ENCODE measurements at regions not wholly inside any gene's neighbourhood (a gene's known extent, or its start where the extent isn't known, plus 50 kb on each side); places are given as distances from the start of the nearest gene placed in this dataset.
"Not testable (repeated sequence)": the region's sequence is repeated elsewhere in the genome, so short reads cannot be mapped to it uniquely, and the experiment has no call there.

GRCh38 chr2:80969900-80970299 lies 665.3 kb upstream of the LRRTM1 start:
- no peak overlapping the region for H3K4me3 ChIP-seq (replicated peaks in 1 of 2; ENCODE audit: low read depth in 2 of 2, low read length in 2 of 2)
- TF ChIP-seq CTCF (IDR thresholded peaks at IDR 0.05; ENCODE audit: low read depth, low read length), result no peak
- no peak for DNase-seq (ENCODE audit: low read depth in 2 of 2)

DNA sequence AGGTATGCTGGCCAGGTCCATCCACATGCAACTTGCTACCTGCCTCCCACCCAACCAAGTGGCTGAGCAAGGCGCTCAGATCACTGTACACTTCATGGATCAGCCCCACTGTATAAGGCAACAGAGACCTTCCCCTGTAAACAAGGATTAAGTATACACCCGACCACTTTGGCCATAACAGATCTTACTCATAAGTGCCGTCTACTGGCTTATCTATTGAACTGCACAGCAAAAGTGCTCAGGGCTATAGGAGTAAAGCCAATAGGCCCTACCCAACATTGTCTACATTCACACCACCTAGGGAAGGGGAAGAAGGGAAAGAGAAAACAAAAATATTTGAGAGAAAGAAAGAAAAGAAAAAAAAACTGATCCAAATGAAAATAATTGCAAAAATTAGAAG lies 663.9 kb upstream of the LRRTM1 start:
- DNase-seq (ENCODE audit: low read depth in 2 of 2), result no peak
- no peak overlapping the region for H3K4me3 ChIP-seq (replicated peaks in 1 of 2; ENCODE audit: low read depth in 2 of 2, low read length in 2 of 2)
- no peak for TF ChIP-seq CTCF (IDR thresholded peaks at IDR 0.05; ENCODE audit: low read depth, low read length)

DNA sequence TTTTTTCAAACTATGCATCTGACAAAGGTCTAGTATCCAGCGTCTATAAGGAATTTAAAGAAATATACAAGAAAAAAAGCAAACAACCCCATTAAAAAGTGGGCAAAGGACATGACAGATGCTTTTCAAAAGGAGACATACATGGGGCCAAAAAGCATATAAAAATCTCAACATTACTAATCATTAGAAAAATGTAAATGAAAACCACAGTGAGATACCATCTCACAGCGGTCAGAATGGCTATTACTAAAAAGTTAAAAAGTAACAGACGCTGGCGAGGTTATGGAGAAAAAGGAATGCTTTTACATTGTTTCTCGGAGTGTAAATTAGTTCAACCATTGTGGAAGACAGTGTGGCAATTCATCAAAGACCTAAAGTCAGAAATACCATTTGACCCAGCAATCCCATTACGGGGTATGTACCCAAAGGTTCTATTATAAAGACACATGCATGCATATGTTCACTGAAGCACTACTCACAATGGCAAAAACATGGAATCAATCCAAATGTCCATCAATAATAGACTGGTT lies 643.1 kb upstream of the LRRTM1 start:
- no peak overlapping the region for H3K4me3 ChIP-seq (replicated peaks in 1 of 2; ENCODE audit: low read depth in 2 of 2, low read length in 2 of 2)
- no peak for DNase-seq (ENCODE audit: low read depth in 2 of 2)
- no peak for TF ChIP-seq CTCF (IDR thresholded peaks at IDR 0.05; ENCODE audit: low read depth, low read length)

GRCh38 chr2:80943487-80943886 lies 638.9 kb upstream of the LRRTM1 start:
- no peak overlapping the region for H3K4me3 ChIP-seq (replicated peaks in 1 of 2; ENCODE audit: low read depth in 2 of 2, low read length in 2 of 2)
- no peak for DNase-seq (ENCODE audit: low read depth in 2 of 2)
- no peak for TF ChIP-seq CTCF (IDR thresholded peaks at IDR 0.05; ENCODE audit: low read depth, low read length)

DNA sequence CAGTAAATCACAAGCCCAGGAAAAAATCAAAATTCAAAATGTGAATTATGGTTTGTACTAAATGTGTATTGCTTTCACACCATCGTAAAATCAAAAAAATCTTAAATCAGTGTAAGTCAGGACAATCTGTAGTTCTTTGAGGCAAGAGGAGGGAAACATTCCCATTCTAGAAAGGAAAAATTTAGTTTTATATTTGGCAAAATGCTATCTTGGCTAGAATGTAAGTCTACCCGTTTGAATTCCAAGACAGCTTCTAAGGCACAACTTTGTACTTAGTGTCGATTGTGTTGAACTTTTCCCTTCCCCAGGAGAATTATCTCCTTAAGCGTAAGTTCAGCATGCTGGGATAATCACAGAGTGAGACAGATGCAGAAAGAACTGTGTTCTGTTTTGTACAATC lies 638.2 kb upstream of the LRRTM1 start:
- no peak overlapping the region for H3K4me3 ChIP-seq (replicated peaks in 1 of 2; ENCODE audit: low read depth in 2 of 2, low read length in 2 of 2)
- TF ChIP-seq CTCF (IDR thresholded peaks at IDR 0.05; ENCODE audit: low read depth, low read length), result no peak
- no peak for DNase-seq (ENCODE audit: low read depth in 2 of 2)

DNA sequence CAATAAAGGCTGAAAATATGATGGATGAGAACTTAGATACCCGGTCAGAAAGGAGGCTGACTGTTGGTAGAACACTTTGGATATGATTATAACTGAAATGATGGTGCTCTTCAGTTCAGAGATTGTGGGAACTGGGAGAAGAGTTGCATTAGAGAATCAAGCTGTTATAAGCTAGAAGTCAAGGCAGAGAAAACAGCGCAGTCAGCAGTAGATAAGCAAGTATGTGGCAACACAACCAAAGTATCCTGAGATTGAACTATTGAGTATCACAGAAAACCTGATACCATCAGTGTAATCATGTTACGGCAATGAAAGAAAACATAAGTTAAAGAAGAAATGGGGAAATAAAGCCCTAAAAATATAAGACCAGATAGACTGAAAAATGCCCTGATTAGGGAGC lies 633.9 kb upstream of the LRRTM1 start:
- TF ChIP-seq CTCF (IDR thresholded peaks at IDR 0.05; ENCODE audit: low read depth, low read length), result no peak
- no peak overlapping the region for H3K4me3 ChIP-seq (replicated peaks in 1 of 2; ENCODE audit: low read depth in 2 of 2, low read length in 2 of 2)
- no peak for DNase-seq (ENCODE audit: low read depth in 2 of 2)

DNA sequence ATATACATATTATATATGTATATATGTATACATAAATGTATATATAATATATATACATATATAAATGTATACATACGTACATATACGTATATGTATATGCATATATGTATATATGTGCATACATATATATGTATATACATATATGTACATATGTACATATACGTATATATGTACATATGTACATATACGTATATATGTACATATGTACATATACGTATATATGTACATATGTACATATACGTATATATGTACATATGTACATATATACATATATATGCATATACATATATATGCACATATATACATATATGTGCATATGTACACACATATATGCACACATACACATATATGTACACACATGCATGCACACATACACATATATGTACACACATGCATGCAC lies 627.3 kb upstream of the LRRTM1 start:
- H3K4me3 ChIP-seq (replicated peaks in 1 of 2; ENCODE audit: low read depth in 2 of 2, low read length in 2 of 2); DNase-seq (ENCODE audit: low read depth in 2 of 2): not testable (repeated sequence)
